ENCODE measurements at regions not wholly inside any gene's neighbourhood (a gene's known extent, or its start where the extent isn't known, plus 50 kb on each side); places are given as distances from the start of the nearest gene placed in this dataset.

DNA sequence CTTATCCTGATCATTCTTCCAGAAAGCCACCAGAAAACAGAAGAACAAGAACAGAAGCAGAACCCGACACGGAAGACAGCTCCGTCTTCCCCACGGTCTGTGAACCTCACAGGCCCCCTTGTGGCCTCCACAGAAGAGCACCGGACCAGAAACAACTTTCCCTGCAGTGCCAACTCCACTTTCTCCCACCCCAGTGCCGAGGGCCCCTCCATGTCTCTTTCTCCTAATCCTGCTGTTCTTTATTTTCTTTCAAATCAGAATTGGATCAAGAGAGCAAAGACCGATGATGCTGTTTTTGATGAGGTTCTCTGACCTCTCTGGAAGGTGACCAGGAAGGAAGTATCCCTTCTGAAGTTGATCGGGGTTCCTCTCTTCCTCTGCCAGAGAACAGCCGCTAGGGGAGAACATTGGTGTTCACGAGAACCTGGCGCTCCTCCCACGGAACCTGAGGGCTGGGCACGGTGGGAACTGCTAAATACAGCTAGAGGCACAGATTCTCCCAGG lies 58.9 kb upstream of the CTTNBP2NL start:
- H3K36me3 ChIP-seq (replicated peaks in 1 of 2; ENCODE audit: control extremely low read depth in 1 of 2, control insufficient read depth in 1 of 2, extremely low read depth in 1 of 2, insufficient read depth in 2 of 2, low read length in 1 of 2) = no peaks in the 10 kb centered on the region
- no peak overlapping the region for H3K27ac ChIP-seq (ENCODE audit: low read length in 2 of 2)
- no peak overlapping the region for H3K4me3 ChIP-seq (ENCODE audit: control extremely low read depth in 1 of 5, extremely low read depth in 1 of 5, insufficient read depth in 1 of 5, low read depth in 2 of 5, low read length in 4 of 5)
- peaks cover 0 to 4% (median 0%) of the 10 kb centered on the region in 3 donors for H3K9me3 ChIP-seq (ENCODE audit: control extremely low read depth in 1 of 3, control insufficient read depth in 2 of 3, insufficient read depth in 1 of 3, low read length in 2 of 3)
- ATAC-seq (ENCODE audit: low read depth) (no peak), DNase-seq (no peak)
- no peaks in the 10 kb centered on the region for H4K20me1 ChIP-seq (ENCODE audit: control insufficient read depth, insufficient read depth, low read length, poor library complexity, severe bottlenecking)
- no peak overlapping the region for H2AFZ ChIP-seq (ENCODE audit: insufficient read depth, low read depth, low read length, poor library complexity, severe bottlenecking)
- ChIA-PET CTCF (interaction anchor here (0.7 to 1.2 kb wide), 4 partner anchors 11 to 547 kb away, joined by 3 to 8 read pairs (median 3); no protein-coding TSS in a partner anchor), POLR2A (no interaction called here)
- intact Hi-C loops (cut with micrococcal nuclease) = no loop called here
- WGBS (ENCODE audit: insufficient coverage) = 19% methylated on average over 10 of the region's 13 CpGs
- H3K9ac ChIP-seq (ENCODE audit: low read length) = no peak overlapping the region
- H3K4me1 ChIP-seq (ENCODE audit: control insufficient read depth in 2 of 2, insufficient read depth in 2 of 2, low read length in 2 of 2) = peaks cover 0 to 3% of the 10 kb centered on the region in 2 donors
- no peak overlapping the region for H3K4me3 Mint-ChIP-seq
- H3K27me3 Mint-ChIP-seq = peaks cover 53% of the 10 kb centered on the region
- H3K4me1 Mint-ChIP-seq = peaks cover 6% of the 10 kb centered on the region
- no peak overlapping the region for H3K27ac Mint-ChIP-seq
- peaks cover 0 to 28% (median 6%) of the 10 kb centered on the region in 4 experiments for H3K27me3 ChIP-seq (replicated peaks in 1 of 4; ENCODE audit: control extremely low read depth in 1 of 4, control insufficient read depth in 3 of 4, insufficient read depth in 4 of 4, low read length in 3 of 4)
- H3K4me2 ChIP-seq (replicated peaks; ENCODE audit: low read depth, low read length, poor library complexity, severe bottlenecking) = no peak overlapping the region
- TF ChIP-seq, protein P1, sequence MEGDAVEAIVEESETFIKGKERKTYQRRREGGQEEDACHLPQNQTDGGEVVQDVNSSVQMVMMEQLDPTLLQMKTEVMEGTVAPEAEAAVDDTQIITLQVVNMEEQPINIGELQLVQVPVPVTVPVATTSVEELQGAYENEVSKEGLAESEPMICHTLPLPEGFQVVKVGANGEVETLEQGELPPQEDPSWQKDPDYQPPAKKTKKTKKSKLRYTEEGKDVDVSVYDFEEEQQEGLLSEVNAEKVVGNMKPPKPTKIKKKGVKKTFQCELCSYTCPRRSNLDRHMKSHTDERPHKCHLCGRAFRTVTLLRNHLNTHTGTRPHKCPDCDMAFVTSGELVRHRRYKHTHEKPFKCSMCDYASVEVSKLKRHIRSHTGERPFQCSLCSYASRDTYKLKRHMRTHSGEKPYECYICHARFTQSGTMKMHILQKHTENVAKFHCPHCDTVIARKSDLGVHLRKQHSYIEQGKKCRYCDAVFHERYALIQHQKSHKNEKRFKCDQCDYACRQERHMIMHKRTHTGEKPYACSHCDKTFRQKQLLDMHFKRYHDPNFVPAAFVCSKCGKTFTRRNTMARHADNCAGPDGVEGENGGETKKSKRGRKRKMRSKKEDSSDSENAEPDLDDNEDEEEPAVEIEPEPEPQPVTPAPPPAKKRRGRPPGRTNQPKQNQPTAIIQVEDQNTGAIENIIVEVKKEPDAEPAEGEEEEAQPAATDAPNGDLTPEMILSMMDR (IDR thresholded peaks at IDR 0.05) = no peak
- TF ChIP-seq EZH2 (IDR thresholded peaks at IDR 0.05; ENCODE audit: borderline replicate concordance, insufficient read depth, low read depth, low read length, poor library complexity, severe bottlenecking) = no peak
- H3K79me2 ChIP-seq (ENCODE audit: control insufficient read depth, insufficient read depth, low read length) = no peaks in the 10 kb centered on the region
- no peaks in the 10 kb centered on the region for H3K9me3 Mint-ChIP-seq (ENCODE audit: insufficient read depth)

DNA sequence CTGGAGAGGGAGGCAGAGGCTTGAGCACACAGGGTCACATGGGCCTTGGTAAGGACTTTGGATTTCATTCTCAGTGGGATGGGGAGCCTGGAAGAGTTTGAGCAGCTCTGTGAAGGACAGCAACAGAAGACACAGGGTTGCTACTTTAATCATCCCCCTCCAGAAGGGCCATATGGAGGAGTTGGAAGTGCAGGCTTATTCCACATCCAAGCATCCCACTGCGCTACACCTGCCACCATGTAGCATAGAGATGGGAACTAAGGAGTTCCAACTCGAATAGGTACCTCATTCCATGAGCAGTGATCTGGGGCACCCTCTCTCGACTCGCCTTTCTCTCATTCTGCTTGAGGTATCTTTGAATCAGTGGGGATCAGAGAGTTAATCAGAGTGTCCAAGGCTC lies 54.0 kb upstream of the CTTNBP2NL start:
- no CpG with 5 or more reads among the region's 4 CpGs for WGBS (ENCODE audit: insufficient coverage)
- H3K4me3 Mint-ChIP-seq = no peak overlapping the region
- peaks cover 41% of the 10 kb centered on the region for H3K27me3 Mint-ChIP-seq
- intact Hi-C loops (cut with micrococcal nuclease) = no loop called here
- no peak for ATAC-seq (ENCODE audit: low read depth)
- Histone ChIP-seq H3K9me3 (ENCODE audit: control extremely low read depth in 1 of 3, control insufficient read depth in 2 of 3, insufficient read depth in 1 of 3, low read length in 2 of 3) (peaks cover 0 to 4% (median 0%) of the 10 kb centered on the region in 3 donors), H3K27me3 (replicated peaks in 1 of 4; ENCODE audit: control extremely low read depth in 1 of 4, control insufficient read depth in 3 of 4, insufficient read depth in 4 of 4, low read length in 3 of 4) (peaks cover 0 to 15% (median 7%) of the 10 kb centered on the region in 4 experiments), H3K9ac (ENCODE audit: low read length) (no peak overlapping the region), H3K27ac (ENCODE audit: low read length in 2 of 2) (no peak overlapping the region), H3K4me1 (ENCODE audit: control insufficient read depth in 2 of 2, insufficient read depth in 2 of 2, low read length in 2 of 2) (peaks cover 0 to 10% of the 10 kb centered on the region in 2 donors), H3K36me3 (replicated peaks in 1 of 2; ENCODE audit: control extremely low read depth in 1 of 2, control insufficient read depth in 1 of 2, extremely low read depth in 1 of 2, insufficient read depth in 2 of 2, low read length in 1 of 2) (no peaks in the 10 kb centered on the region), H3K4me2 (replicated peaks; ENCODE audit: low read depth, low read length, poor library complexity, severe bottlenecking) (no peak overlapping the region), H3K79me2 (ENCODE audit: control insufficient read depth, insufficient read depth, low read length) (no peaks in the 10 kb centered on the region), H2AFZ (ENCODE audit: insufficient read depth, low read depth, low read length, poor library complexity, severe bottlenecking) (no peak overlapping the region), H3K4me3 (ENCODE audit: control extremely low read depth in 1 of 5, extremely low read depth in 1 of 5, insufficient read depth in 1 of 5, low read depth in 2 of 5, low read length in 4 of 5) (no peak overlapping the region), H4K20me1 (ENCODE audit: control insufficient read depth, insufficient read depth, low read length, poor library complexity, severe bottlenecking) (no peaks in the 10 kb centered on the region)
- ChIA-PET POLR2A (no interaction called here), CTCF (no interaction called here)
- H3K4me1 Mint-ChIP-seq = peaks cover 11% of the 10 kb centered on the region
- no peak overlapping the region for H3K27ac Mint-ChIP-seq
- no peaks in the 10 kb centered on the region for H3K9me3 Mint-ChIP-seq (ENCODE audit: insufficient read depth)
- TF ChIP-seq, protein P1 (IDR thresholded peaks at IDR 0.05) = no peak
- TF ChIP-seq EZH2 (IDR thresholded peaks at IDR 0.05; ENCODE audit: borderline replicate concordance, insufficient read depth, low read depth, low read length, poor library complexity, severe bottlenecking) = no peak
- DNase-seq = no peak
